SK-N-SH (cell line): ENCODE measurements at regions not wholly inside any gene's neighbourhood (a gene's known extent, or its start where the extent isn't known, plus 50 kb on each side); places are given as distances from the start of the nearest gene placed in this dataset.

Experiments
- CHD2 ChIP-seq: fragments of 150-350 bp; IDR thresholded peaks from 2 replicates; pipeline ENCODE4 v1.6.1; 2018; ENCODE audit warnings: low read length; ENCODE audit not compliant: partially characterized antibody
- CTCF ChIP-seq: fragments of 200-600 bp; sonication (generic); IDR thresholded peaks from 2 replicates; pipeline ENCODE4 v1.6.1; 2017; ENCODE audit warnings: antibody characterized with exemption, mild to moderate bottlenecking, moderate library complexity
- EP300 ChIP-seq, 2 experiments: IDR thresholded peaks; 2 replicates each; pipeline versions ENCODE4 v1.4.0 to v1.6.1; 2012; ENCODE audit warnings: borderline replicate concordance in 1 of 2, low read depth in 1 of 2, low read length in 1 of 2
- IRF3 ChIP-seq: fragments of 150-350 bp; IDR thresholded peaks from 2 replicates; pipeline ENCODE4 v1.6.1; 2016; ENCODE audit warnings: mild to moderate bottlenecking, low read depth, low read length
- MAX ChIP-seq: IDR thresholded peaks from 2 replicates; pipeline ENCODE4 v1.4.0; 2012; ENCODE audit warnings: low read depth
- MXI1 ChIP-seq: IDR thresholded peaks from 2 replicates; pipeline ENCODE4 v1.6.1; 2012; ENCODE audit warnings: mild to moderate bottlenecking, low read depth, low read length, improper control_type of control experiment
- POLR2AphosphoS5 ChIP-seq: IDR thresholded peaks from 2 replicates; pipeline ENCODE4 v1.6.1; 2012; ENCODE audit warnings: low read depth, low read length
- RXRA ChIP-seq: IDR thresholded peaks from 2 replicates; pipeline ENCODE4 v1.4.0; 2012; ENCODE audit warnings: low read depth, mild to moderate bottlenecking, borderline replicate concordance
- SIN3A ChIP-seq: IDR thresholded peaks from 2 replicates; pipeline ENCODE4 v1.6.1; 2012; ENCODE audit warnings: low read depth, mild to moderate bottlenecking, low read length, moderate library complexity, borderline replicate concordance

GRCh38 chr6:18329776-18330175 lies 57.4 kb upstream of the RNF144B start:
- no peak for TF ChIP-seq RXRA
- TF ChIP-seq SIN3A = no peak
- TF ChIP-seq CHD2 = no peak
- TF ChIP-seq CTCF = no peak
- no peak for TF ChIP-seq MAX
- no peak for TF ChIP-seq POLR2AphosphoS5
- TF ChIP-seq MXI1 = no peak
- TF ChIP-seq EP300 (IDR thresholded peaks at IDR 0.05; ENCODE audit: borderline replicate concordance in 1 of 2, low read depth in 1 of 2, low read length in 1 of 2) = no peak
- TF ChIP-seq IRF3 = no peak
